ENCODE measurements at regions not wholly inside any gene's neighbourhood (a gene's known extent, or its start where the extent isn't known, plus 50 kb on each side); places are given as distances from the start of the nearest gene placed in this dataset.

DNA sequence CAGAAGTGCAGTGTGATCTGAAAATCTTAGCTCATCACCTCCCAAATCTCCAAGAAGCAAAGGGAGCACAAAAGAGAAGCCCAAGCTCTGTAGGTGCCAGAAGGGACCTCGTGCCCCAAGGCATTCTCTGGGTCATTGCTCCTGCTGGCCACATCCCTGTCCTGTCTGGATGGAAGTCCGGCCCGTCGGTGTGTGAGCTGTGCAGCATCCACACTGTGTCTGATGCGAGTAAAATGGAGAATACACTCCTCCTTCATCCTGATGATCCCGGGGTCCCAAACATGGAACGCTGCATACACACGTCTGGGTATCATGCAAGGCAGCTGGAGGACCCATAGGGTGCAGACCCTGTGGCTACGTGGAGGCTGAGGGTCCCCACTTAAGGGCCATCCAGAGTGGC lies 851.4 kb downstream of the GALR1 start:
- no peaks in the 10 kb centered on the region for H3K79me2 ChIP-seq (replicated peaks; ENCODE audit: insufficient read depth, low read length)
- no peak overlapping the region for H2AFZ ChIP-seq (ENCODE audit: low read depth, low read length)
- no peak overlapping the region for H3K4me3 ChIP-seq (ENCODE audit: low read length)
- H3K4me2 ChIP-seq (ENCODE audit: low read length): no peak overlapping the region
- TF ChIP-seq EP300 (conservative IDR thresholded peaks at IDR 0.05; ENCODE audit: poor library complexity, severe bottlenecking): no peak
- no peak for TF ChIP-seq POLR2AphosphoS5 (IDR thresholded peaks at IDR 0.05)
- no peak for TF ChIP-seq MXI1 (conservative IDR thresholded peaks at IDR 0.05; ENCODE audit: poor library complexity, severe bottlenecking)
- no peak for TF ChIP-seq EZH2 (IDR thresholded peaks at IDR 0.05; ENCODE audit: borderline replicate concordance, insufficient read depth, low read length, poor library complexity, severe bottlenecking)
- TF ChIP-seq, protein P1, sequence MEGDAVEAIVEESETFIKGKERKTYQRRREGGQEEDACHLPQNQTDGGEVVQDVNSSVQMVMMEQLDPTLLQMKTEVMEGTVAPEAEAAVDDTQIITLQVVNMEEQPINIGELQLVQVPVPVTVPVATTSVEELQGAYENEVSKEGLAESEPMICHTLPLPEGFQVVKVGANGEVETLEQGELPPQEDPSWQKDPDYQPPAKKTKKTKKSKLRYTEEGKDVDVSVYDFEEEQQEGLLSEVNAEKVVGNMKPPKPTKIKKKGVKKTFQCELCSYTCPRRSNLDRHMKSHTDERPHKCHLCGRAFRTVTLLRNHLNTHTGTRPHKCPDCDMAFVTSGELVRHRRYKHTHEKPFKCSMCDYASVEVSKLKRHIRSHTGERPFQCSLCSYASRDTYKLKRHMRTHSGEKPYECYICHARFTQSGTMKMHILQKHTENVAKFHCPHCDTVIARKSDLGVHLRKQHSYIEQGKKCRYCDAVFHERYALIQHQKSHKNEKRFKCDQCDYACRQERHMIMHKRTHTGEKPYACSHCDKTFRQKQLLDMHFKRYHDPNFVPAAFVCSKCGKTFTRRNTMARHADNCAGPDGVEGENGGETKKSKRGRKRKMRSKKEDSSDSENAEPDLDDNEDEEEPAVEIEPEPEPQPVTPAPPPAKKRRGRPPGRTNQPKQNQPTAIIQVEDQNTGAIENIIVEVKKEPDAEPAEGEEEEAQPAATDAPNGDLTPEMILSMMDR (IDR thresholded peaks at IDR 0.05; ENCODE audit: poor library complexity, severe bottlenecking): no peak
- TF ChIP-seq, protein P2, sequence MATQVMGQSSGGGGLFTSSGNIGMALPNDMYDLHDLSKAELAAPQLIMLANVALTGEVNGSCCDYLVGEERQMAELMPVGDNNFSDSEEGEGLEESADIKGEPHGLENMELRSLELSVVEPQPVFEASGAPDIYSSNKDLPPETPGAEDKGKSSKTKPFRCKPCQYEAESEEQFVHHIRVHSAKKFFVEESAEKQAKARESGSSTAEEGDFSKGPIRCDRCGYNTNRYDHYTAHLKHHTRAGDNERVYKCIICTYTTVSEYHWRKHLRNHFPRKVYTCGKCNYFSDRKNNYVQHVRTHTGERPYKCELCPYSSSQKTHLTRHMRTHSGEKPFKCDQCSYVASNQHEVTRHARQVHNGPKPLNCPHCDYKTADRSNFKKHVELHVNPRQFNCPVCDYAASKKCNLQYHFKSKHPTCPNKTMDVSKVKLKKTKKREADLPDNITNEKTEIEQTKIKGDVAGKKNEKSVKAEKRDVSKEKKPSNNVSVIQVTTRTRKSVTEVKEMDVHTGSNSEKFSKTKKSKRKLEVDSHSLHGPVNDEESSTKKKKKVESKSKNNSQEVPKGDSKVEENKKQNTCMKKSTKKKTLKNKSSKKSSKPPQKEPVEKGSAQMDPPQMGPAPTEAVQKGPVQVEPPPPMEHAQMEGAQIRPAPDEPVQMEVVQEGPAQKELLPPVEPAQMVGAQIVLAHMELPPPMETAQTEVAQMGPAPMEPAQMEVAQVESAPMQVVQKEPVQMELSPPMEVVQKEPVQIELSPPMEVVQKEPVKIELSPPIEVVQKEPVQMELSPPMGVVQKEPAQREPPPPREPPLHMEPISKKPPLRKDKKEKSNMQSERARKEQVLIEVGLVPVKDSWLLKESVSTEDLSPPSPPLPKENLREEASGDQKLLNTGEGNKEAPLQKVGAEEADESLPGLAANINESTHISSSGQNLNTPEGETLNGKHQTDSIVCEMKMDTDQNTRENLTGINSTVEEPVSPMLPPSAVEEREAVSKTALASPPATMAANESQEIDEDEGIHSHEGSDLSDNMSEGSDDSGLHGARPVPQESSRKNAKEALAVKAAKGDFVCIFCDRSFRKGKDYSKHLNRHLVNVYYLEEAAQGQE (IDR thresholded peaks at IDR 0.05; ENCODE audit: borderline replicate concordance): no peak
- no peak for TF ChIP-seq TAF1 (IDR thresholded peaks at IDR 0.05; ENCODE audit: low read depth)
- TF ChIP-seq RAD21 (conservative IDR thresholded peaks at IDR 0.05): no peak
- TF ChIP-seq SMC3 (conservative IDR thresholded peaks at IDR 0.05; ENCODE audit: poor library complexity): no peak
- no peaks in the 10 kb centered on the region for H3K9me2 ChIP-seq (ENCODE audit: insufficient read depth, low read length)
- no peaks in the 10 kb centered on the region for H3K36me3 ChIP-seq (ENCODE audit: insufficient read depth, low read length)
- no peaks in the 10 kb centered on the region for H3K27me3 ChIP-seq (ENCODE audit: insufficient read depth, low read depth, low read length)
- H3K9ac ChIP-seq (ENCODE audit: low read length): no peak overlapping the region
- no peaks in the 10 kb centered on the region for H4K20me1 ChIP-seq (ENCODE audit: insufficient read depth)
- H3K27ac ChIP-seq (ENCODE audit: low read length): no peak overlapping the region
- H3K9me3 ChIP-seq (ENCODE audit: low read length): peaks cover 5% of the 10 kb centered on the region
- no peaks in the 10 kb centered on the region for H3F3A ChIP-seq (ENCODE audit: insufficient read depth, low read length, poor library complexity, severe bottlenecking)

DNA sequence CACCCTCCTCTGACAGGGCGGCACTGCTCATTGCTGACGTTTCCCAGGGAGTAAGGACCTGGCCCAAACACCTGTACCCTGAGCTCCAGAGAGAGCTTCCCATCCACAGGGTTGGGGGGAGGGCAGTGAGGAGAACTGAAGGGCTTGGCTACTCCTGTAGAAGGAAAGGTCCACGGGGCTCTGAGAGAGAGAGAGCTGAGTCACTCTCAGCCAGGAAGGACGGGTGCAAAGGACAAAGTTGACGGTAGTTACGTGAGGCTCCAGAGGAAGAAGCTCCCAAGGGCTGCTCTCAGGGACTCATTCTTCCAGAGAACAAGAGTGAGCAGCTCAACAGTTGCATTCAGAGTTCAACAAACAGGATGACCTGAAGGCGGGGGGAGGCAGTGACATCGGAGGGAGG lies 852.5 kb downstream of the GALR1 start:
- Histone ChIP-seq H3K9me3 (ENCODE audit: low read length) (peaks cover 9% of the 10 kb centered on the region), H3K27me3 (ENCODE audit: insufficient read depth, low read depth, low read length) (no peaks in the 10 kb centered on the region), H3K27ac (ENCODE audit: low read length) (no peak overlapping the region), H2AFZ (ENCODE audit: low read depth, low read length) (no peak overlapping the region), H3F3A (ENCODE audit: insufficient read depth, low read length, poor library complexity, severe bottlenecking) (no peaks in the 10 kb centered on the region), H4K20me1 (ENCODE audit: insufficient read depth) (no peaks in the 10 kb centered on the region), H3K79me2 (replicated peaks; ENCODE audit: insufficient read depth, low read length) (no peaks in the 10 kb centered on the region), H3K36me3 (ENCODE audit: insufficient read depth, low read length) (no peaks in the 10 kb centered on the region), H3K9ac (ENCODE audit: low read length) (no peak overlapping the region), H3K4me3 (ENCODE audit: low read length) (no peak overlapping the region), H3K9me2 (ENCODE audit: insufficient read depth, low read length) (no peaks in the 10 kb centered on the region), H3K4me2 (ENCODE audit: low read length) (no peak overlapping the region)
- TF ChIP-seq TAF1 (IDR thresholded peaks at IDR 0.05; ENCODE audit: low read depth): no peak
- TF ChIP-seq SMC3 (conservative IDR thresholded peaks at IDR 0.05; ENCODE audit: poor library complexity): no peak
- TF ChIP-seq, protein P2 (IDR thresholded peaks at IDR 0.05; ENCODE audit: borderline replicate concordance): no peak
- no peak for TF ChIP-seq POLR2AphosphoS5 (IDR thresholded peaks at IDR 0.05)
